Fibroblast of mammary gland (primary cell): ENCODE measurements at regions not wholly inside any gene's neighbourhood (a gene's known extent, or its start where the extent isn't known, plus 50 kb on each side); places are given as distances from the start of the nearest gene placed in this dataset.

Experiments
- DNase-seq: peaks from one replicate; pipeline ENCODE4 v3.0.0-alpha.2; 2010; ENCODE audit warnings: low read depth
- H3K4me3 ChIP-seq: 2 replicates; pipeline ENCODE4 v1.5.1; 2011; ENCODE audit warnings: low read depth, mild to moderate bottlenecking, low read length, moderate library complexity; ENCODE audit not compliant: control insufficient read depth
- TF ChIP-seq, protein P1 (sequence below): conservative IDR thresholded peaks from 2 replicates; pipeline ENCODE4 v1.5.1; 2011; ENCODE audit warnings: low read depth, low read length, inconsistent platforms; ENCODE audit not compliant: control insufficient read depth, insufficient read depth

DNA sequence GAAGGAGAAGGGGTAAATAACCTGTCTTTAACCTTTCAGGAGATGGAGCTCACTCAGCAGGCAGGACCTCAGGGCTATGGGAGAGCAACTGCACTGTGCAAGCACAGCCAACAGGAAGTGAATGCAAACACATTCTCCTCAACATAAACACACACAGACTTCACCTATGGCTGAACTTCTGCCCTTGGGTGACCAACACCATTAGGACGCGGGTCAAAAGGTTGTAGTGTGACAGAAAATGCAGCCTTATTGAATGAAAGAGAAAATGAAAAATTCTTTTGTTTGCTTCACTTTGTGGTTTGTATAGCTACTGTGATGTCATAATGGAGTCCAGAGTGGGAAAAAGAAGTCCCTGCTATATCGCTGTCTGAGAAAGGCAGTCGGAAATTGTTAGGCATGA is 323.0 kb downstream of the NDFIP2 start:
- TF ChIP-seq, protein P1, sequence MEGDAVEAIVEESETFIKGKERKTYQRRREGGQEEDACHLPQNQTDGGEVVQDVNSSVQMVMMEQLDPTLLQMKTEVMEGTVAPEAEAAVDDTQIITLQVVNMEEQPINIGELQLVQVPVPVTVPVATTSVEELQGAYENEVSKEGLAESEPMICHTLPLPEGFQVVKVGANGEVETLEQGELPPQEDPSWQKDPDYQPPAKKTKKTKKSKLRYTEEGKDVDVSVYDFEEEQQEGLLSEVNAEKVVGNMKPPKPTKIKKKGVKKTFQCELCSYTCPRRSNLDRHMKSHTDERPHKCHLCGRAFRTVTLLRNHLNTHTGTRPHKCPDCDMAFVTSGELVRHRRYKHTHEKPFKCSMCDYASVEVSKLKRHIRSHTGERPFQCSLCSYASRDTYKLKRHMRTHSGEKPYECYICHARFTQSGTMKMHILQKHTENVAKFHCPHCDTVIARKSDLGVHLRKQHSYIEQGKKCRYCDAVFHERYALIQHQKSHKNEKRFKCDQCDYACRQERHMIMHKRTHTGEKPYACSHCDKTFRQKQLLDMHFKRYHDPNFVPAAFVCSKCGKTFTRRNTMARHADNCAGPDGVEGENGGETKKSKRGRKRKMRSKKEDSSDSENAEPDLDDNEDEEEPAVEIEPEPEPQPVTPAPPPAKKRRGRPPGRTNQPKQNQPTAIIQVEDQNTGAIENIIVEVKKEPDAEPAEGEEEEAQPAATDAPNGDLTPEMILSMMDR, result no peak
- H3K4me3 ChIP-seq, result no peak overlapping the region
- no peak for DNase-seq

DNA sequence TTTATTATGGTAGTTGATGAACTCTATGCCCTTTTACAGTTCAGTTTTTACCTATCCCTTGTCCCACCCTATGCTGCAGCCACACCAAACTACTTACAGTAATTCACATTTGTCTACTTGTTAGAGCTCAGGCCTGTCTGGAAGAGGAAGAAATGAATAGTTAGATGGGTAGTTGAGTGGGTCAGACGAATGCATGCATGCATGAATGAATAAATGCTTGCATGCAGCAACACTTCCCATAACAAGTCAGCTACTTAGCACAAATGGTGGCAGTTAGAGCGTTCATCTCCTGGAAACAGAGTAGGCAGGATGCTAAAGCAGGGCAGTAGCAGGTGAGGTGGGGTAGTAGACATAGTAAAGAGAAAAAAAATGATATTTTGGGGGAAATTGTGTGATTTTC is 322.3 kb downstream of the NDFIP2 start:
- TF ChIP-seq, protein P1, result no peak
- H3K4me3 ChIP-seq, result no peak overlapping the region
- DNase-seq, result no peak

DNA sequence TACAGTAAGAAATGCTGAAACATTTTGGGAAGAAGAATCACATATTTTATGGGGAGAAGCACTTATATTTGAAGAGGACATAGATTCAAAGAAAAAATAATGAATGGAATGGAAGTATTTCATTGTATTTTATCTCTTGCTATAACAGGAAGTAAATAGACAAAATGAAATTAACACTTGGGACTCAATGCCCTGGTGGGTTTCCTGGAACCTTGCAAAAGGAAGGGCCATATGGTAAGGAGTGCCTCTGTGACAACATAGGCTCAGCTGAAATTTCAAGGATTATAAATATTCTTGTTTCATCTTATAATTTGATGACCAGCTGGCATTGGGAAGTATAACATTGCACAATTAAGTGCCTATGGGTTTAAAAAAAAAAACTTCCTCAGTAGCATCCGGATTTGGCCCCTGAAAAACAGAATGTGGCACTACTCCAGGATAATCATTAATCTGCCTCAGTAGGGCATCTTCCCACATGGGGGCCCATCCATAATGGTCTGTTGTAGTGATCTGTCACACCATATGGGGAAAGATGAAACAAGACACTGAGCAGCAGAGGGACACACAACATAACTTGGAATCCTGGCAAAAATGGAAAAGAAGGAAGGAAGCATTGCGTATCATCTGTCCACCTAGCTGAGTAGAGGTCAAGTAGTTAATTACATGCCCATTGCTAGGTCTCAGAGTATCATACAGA is 321.6 kb downstream of the NDFIP2 start:
- no peak overlapping the region for H3K4me3 ChIP-seq
- DNase-seq, result no peak
- TF ChIP-seq, protein P1, result no peak

DNA sequence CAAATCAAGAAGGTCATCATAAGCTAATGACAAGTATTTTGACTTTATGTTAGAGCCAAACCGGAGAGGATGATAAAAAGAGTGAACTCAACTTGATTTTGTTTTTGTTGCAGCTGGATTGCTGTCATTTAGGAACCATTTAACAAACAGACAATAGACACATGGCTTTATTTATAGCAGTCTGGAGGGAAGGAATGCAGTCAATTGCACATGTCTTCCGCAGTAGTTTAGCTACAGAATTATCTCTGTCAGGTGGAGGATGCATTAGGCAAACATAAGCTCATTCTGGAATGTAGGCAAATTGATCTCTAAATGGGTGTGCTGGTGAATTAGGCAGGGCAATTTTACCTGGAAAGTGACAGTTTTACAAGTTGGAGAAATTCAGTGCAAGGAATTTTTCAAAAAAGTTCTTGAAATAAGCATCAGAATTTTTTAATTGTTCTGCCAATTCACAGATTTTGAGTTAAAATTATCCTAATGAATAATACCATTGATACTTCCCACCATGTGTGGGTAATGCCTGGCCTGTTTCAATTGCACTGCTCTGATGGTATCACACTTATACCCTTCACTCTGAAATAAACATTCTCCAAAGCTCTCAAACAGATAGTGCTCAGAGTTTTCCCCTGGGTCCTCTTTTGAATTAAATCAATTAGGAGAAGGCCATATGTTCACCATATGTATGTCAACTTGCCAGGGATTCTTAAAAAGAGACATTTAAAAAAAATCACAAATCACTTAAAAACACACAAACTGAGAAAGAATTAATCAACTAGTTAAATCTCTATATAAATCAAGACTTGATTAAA is 318.3 kb downstream of the NDFIP2 start:
- peak; percentile 75 for DNase-seq
- no peak overlapping the region for H3K4me3 ChIP-seq
- TF ChIP-seq, protein P1, result no peak

DNA sequence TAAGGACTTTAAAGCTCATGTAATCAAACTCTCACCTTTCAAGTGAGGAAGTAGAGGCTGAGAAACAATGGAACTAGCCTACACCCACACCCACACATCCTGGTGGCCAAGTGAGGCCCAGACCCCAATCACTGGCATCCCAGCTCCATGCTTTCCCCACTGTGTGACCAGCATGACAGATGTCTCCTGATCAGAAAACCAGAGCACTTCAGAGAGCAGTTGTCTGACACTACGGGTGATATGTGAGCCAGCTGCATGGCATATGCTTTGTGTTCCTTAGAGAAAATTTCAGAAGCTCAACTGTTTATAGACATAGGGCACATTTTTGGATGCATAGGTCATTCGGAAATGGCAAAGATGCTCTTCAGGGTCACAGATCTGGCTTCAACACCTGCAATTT is 315.2 kb downstream of the NDFIP2 start:
- H3K4me3 ChIP-seq, result no peak overlapping the region
- TF ChIP-seq, protein P1, result no peak
- DNase-seq, result no peak

DNA sequence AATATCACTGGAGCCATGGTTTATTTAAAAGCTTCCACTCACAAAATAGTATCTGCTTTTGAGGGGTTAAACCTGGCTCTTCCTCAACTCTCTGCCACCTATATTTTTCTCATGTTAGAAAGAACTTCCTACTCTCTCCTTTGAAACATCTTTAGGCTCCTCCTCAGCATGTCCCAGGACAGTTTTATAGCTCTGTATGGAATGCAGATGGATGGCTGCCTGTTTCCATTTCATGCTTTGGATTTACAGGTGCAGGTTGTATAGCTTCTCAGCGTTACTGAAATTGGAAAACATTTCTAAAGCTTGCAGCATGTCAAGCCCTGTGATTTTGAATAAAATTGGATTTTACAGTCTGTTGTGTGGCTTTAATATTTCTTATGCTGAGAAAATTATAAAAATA is 314.0 kb downstream of the NDFIP2 start:
- TF ChIP-seq, protein P1, result no peak
- no peak for DNase-seq
- no peak overlapping the region for H3K4me3 ChIP-seq

DNA sequence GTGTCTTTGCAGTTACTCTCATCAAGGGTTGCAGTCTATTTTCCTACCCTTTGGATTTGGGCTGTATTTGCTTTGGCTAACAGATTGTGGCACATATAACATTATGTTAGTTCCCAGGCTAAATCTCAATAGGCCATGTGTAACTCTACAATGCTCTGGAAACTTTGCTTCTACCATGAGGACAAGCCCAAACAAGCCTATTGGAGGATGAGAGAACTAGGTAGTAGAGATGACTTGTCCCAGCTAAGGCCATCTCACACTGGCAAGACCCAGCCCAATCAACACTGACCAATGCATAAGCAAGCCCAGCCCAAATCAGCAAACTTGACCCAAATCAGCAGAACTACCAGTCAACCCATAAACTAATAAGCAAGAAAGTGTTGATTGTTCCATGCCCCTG is 311.8 kb downstream of the NDFIP2 start:
- no peak for DNase-seq
- TF ChIP-seq, protein P1, result no peak
- H3K4me3 ChIP-seq, result no peak overlapping the region
